Adrenal gland (tissue), 5 donors: ENCODE measurements at regions not wholly inside any gene's neighbourhood (a gene's known extent, or its start where the extent isn't known, plus 50 kb on each side); places are given as distances from the start of the nearest gene placed in this dataset.

Experiments used
- POLR2A ChIP-seq, 2 donors: fragments of 450-650 bp; IDR thresholded peaks; one replicate each; pipeline ENCODE4 v1.6.1; 2017; ENCODE audit warnings: antibody characterized with exemption in 2 of 2, mild to moderate bottlenecking in 2 of 2, moderate library complexity in 1 of 2
- TF ChIP-seq, protein P1 (sequence below), 6 experiments: fragments of 450-650 bp in 4 of 6; fragments of 200-600 bp in 2 of 6; sonication (generic) in 1 of 6; IDR thresholded peaks; 1 replicate in 5 of 6; 2 replicates in 1 of 6; pipeline versions ENCODE4 v1.5.1 to v1.8.0; 2016 to 2021; ENCODE audit warnings: antibody characterized with exemption in 6 of 6, mild to moderate bottlenecking in 2 of 6, moderate library complexity in 1 of 6
- donor health status: DM: no; HTN: no; CAD: no.

DNA sequence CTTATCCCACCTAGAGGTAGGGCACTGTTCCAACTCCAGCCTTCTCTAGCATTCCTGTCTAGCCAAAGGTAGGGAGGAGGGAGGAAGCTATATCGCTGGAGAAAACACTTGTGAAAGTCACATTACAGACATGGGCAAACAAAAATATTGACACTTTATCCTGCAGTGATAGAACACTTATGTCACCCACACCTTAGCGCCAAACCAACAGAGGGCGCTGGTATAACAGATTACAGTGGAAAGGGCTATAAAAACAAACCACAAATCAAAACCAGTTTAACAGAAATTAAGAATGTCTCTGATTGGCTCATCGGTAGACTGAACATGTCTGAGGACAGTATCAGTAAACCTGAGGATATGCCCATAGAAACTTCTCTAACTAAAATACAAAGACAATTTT lies 451.3 kb downstream of the TLL1 start:
- TF ChIP-seq POLR2A (IDR thresholded peaks at IDR 0.05): no peak
- TF ChIP-seq, protein P1, sequence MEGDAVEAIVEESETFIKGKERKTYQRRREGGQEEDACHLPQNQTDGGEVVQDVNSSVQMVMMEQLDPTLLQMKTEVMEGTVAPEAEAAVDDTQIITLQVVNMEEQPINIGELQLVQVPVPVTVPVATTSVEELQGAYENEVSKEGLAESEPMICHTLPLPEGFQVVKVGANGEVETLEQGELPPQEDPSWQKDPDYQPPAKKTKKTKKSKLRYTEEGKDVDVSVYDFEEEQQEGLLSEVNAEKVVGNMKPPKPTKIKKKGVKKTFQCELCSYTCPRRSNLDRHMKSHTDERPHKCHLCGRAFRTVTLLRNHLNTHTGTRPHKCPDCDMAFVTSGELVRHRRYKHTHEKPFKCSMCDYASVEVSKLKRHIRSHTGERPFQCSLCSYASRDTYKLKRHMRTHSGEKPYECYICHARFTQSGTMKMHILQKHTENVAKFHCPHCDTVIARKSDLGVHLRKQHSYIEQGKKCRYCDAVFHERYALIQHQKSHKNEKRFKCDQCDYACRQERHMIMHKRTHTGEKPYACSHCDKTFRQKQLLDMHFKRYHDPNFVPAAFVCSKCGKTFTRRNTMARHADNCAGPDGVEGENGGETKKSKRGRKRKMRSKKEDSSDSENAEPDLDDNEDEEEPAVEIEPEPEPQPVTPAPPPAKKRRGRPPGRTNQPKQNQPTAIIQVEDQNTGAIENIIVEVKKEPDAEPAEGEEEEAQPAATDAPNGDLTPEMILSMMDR (IDR thresholded peaks at IDR 0.05): no peak
